ENCODE measurements at regions not wholly inside any gene's neighbourhood (a gene's known extent, or its start where the extent isn't known, plus 50 kb on each side); places are given as distances from the start of the nearest gene placed in this dataset.

GRCh38 chr3:28700728-28701127, 352.1 kb upstream of the AZI2 start:
- TF ChIP-seq EZH2phosphoT487 (IDR thresholded peaks at IDR 0.05; ENCODE audit: borderline replicate concordance, low read depth, low read length) (no peak), CTCF (conservative IDR thresholded peaks at IDR 0.05; ENCODE audit: low read length) (no peak)

All from OCI-LY7 (cell line).